GM12865 (cell line): ENCODE measurements at regions not wholly inside any gene's neighbourhood (a gene's known extent, or its start where the extent isn't known, plus 50 kb on each side); places are given as distances from the start of the nearest gene placed in this dataset.

Experiments
- DNase-seq: peaks from one replicate; pipeline ENCODE4 v3.0.0; 2010; ENCODE audit warnings: low read depth
- H3K4me3 ChIP-seq: 2 replicates; pipeline ENCODE4 v1.5.1; 2011; ENCODE audit warnings: mild to moderate bottlenecking, low read depth, low read length, control low read depth
- CTCF ChIP-seq: IDR thresholded peaks from 2 replicates; pipeline ENCODE4 v1.5.1; 2011; ENCODE audit warnings: low read length, control low read depth, low read depth, inconsistent platforms; ENCODE audit not compliant: insufficient read depth; ENCODE audit errors: missing control alignments

GRCh38 chr2:12265646-12266045 is 451.1 kb upstream of the TRIB2 start:
- DNase-seq, result no peak
- H3K4me3 ChIP-seq, result no peak overlapping the region
- no peak for TF ChIP-seq CTCF

- no peak for DNase-seq
- TF ChIP-seq CTCF, result no peak
- no peak overlapping the region for H3K4me3 ChIP-seq
These were observed 449.7 kb upstream of the TRIB2 start for GRCh38 chr2:12267042-12267441.

- TF ChIP-seq CTCF, result no peak
- no peak for DNase-seq
- H3K4me3 ChIP-seq, result no peak overlapping the region
These were observed 447.4 kb upstream of the TRIB2 start for GRCh38 chr2:12269041-12269972.

GRCh38 chr2:12270876-12271588 is 445.7 kb upstream of the TRIB2 start:
- TF ChIP-seq CTCF, result no peak
- no peak overlapping the region for H3K4me3 ChIP-seq
- peak; percentile 71 for DNase-seq

- H3K4me3 ChIP-seq, result peak overlapping the region; percentile 3; the same call in 1 of the 2 replicates
- TF ChIP-seq CTCF, result no peak
- no peak for DNase-seq
These were observed 445.1 kb upstream of the TRIB2 start for GRCh38 chr2:12271589-12271984.

GRCh38 chr2:12273111-12273510 is 443.6 kb upstream of the TRIB2 start:
- no peak for TF ChIP-seq CTCF
- DNase-seq, result no peak

More at GRCh38 chr2:12273111-12273510, 443.6 kb upstream of the TRIB2 start:
- H3K4me3 ChIP-seq, result no peak overlapping the region
